ENCODE measurements at regions not wholly inside any gene's neighbourhood (a gene's known extent, or its start where the extent isn't known, plus 50 kb on each side); places are given as distances from the start of the nearest gene placed in this dataset.
"Not testable (repeated sequence)": the region's sequence is repeated elsewhere in the genome, so short reads cannot be mapped to it uniquely, and the experiment has no call there.

DNA sequence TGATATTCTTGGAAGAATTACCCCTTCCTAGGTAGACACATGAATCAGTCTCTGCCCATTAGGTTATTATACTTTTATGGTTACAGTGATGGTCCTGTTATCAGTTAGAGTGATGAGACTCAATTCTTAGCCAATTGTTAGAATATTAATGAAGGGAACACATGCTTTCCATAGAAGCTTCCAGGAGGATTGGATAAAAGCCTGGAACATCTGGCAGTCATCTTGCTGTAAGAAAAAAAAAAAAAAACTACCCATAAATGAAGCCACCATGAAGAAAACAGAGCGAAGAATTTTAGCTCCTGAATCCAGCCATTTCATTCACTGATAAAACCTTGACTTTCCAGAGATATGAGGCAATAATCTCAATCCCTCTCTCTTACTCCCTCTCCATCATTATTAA lies 262.5 kb upstream of the GRIN3A start:
- Mint-ChIP-seq H3K36me3 (no peaks in the 10 kb centered on the region), H3K27ac (no peak overlapping the region), H3K9me3 (no peaks in the 10 kb centered on the region), H3K4me3 (no peak overlapping the region), H3K27me3 (no peaks in the 10 kb centered on the region), H3K4me1 (no peaks in the 10 kb centered on the region)
- ATAC-seq: no peak

DNA sequence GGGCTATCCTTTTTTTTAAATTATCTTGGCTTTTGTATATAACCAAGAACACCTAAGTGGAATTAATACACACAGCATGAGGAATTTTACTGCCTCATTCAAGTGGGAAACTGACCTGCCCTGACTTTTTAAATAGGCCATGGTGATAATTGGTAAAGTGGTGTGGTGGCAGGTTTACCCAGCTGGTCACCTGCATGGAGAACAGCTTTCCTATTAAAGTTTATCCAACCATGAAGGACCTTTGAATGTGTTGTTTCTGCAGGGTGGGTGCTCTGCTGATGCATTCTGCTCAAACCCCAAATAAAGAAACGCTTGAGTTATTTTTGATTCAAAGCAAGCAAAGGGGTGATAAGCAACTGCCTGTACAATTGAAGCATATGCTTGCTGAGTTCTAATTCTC lies 261.0 kb upstream of the GRIN3A start:
- no peaks in the 10 kb centered on the region for H3K4me1 Mint-ChIP-seq
- ATAC-seq: no peak
- H3K27me3 Mint-ChIP-seq: no peaks in the 10 kb centered on the region
- H3K27ac Mint-ChIP-seq: no peak overlapping the region
- no peak overlapping the region for H3K4me3 Mint-ChIP-seq
- no peaks in the 10 kb centered on the region for H3K36me3 Mint-ChIP-seq
- no peaks in the 10 kb centered on the region for H3K9me3 Mint-ChIP-seq

DNA sequence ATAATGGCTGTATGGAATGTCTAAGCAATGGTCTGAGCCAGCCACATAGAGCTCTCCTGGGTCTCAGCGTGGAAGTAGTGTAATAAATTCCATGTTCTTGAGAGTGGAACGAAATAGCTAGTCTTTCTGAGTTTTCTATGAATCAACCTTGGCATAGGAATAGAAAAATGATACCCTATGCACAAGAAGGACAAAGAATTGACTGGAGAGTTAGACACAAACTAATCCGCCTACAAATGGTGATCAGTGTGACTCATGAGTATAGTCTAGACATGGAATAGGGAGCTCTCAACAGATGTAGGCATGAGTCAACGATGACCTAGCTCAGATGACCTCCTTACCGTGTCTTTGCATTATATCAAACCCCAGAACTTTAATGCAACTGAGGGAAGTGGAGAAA lies 256.8 kb upstream of the GRIN3A start:
- H3K4me3 Mint-ChIP-seq: no peak overlapping the region
- no peaks in the 10 kb centered on the region for H3K4me1 Mint-ChIP-seq
- no peaks in the 10 kb centered on the region for H3K36me3 Mint-ChIP-seq
- no peak overlapping the region for H3K27ac Mint-ChIP-seq
- no peaks in the 10 kb centered on the region for H3K27me3 Mint-ChIP-seq
- H3K9me3 Mint-ChIP-seq: no peaks in the 10 kb centered on the region
- no peak for ATAC-seq

- Mint-ChIP-seq H3K27me3 (no peaks in the 10 kb centered on the region), H3K36me3 (no peaks in the 10 kb centered on the region), H3K4me3 (no peak overlapping the region), H3K9me3 (no peaks in the 10 kb centered on the region), H3K27ac (no peak overlapping the region), H3K4me1 (no peaks in the 10 kb centered on the region)
- ATAC-seq: no peak
Measured at GRCh38 chr9:101993771-101994170, 255.3 kb upstream of the GRIN3A start.

GRCh38 chr9:101991926-101992325 lies 253.5 kb upstream of the GRIN3A start:
- Mint-ChIP-seq H3K4me3 (no peak overlapping the region), H3K36me3 (no peaks in the 10 kb centered on the region), H3K27ac (no peak overlapping the region), H3K9me3 (no peaks in the 10 kb centered on the region), H3K4me1 (no peaks in the 10 kb centered on the region), H3K27me3 (no peaks in the 10 kb centered on the region)
- ATAC-seq: no peak

- H3K4me1 Mint-ChIP-seq: no peaks in the 10 kb centered on the region
- no peaks in the 10 kb centered on the region for H3K27me3 Mint-ChIP-seq
- no peaks in the 10 kb centered on the region for H3K9me3 Mint-ChIP-seq
- H3K4me3 Mint-ChIP-seq: no peak overlapping the region
- no peak for ATAC-seq
- H3K36me3 Mint-ChIP-seq: no peaks in the 10 kb centered on the region
- no peak overlapping the region for H3K27ac Mint-ChIP-seq
Measured at GRCh38 chr9:101977614-101978210, 239.3 kb upstream of the GRIN3A start.

- Mint-ChIP-seq H3K4me3 (no peak overlapping the region), H3K36me3 (no peaks in the 10 kb centered on the region), H3K27me3 (no peaks in the 10 kb centered on the region), H3K27ac (no peak overlapping the region), H3K4me1 (no peaks in the 10 kb centered on the region), H3K9me3 (no peaks in the 10 kb centered on the region)
- no peak for ATAC-seq
Measured at GRCh38 chr9:101970609-101971008, 232.2 kb upstream of the GRIN3A start.

GRCh38 chr9:101968392-101968791 lies 229.9 kb upstream of the GRIN3A start:
- Mint-ChIP-seq H3K9me3 (no peaks in the 10 kb centered on the region), H3K36me3 (no peaks in the 10 kb centered on the region), H3K4me1 (no peaks in the 10 kb centered on the region), H3K27ac (no peak overlapping the region), H3K27me3 (peaks cover 6% of the 10 kb centered on the region), H3K4me3 (no peak overlapping the region)
- ATAC-seq: no peak

GRCh38 chr9:101966691-101967090 lies 228.2 kb upstream of the GRIN3A start:
- H3K4me1 Mint-ChIP-seq: no peaks in the 10 kb centered on the region
- H3K4me3 Mint-ChIP-seq: no peak overlapping the region
- H3K9me3 Mint-ChIP-seq: no peaks in the 10 kb centered on the region
- ATAC-seq: no peak
- no peak overlapping the region for H3K27ac Mint-ChIP-seq
- no peaks in the 10 kb centered on the region for H3K36me3 Mint-ChIP-seq
- peaks cover 6% of the 10 kb centered on the region for H3K27me3 Mint-ChIP-seq

DNA sequence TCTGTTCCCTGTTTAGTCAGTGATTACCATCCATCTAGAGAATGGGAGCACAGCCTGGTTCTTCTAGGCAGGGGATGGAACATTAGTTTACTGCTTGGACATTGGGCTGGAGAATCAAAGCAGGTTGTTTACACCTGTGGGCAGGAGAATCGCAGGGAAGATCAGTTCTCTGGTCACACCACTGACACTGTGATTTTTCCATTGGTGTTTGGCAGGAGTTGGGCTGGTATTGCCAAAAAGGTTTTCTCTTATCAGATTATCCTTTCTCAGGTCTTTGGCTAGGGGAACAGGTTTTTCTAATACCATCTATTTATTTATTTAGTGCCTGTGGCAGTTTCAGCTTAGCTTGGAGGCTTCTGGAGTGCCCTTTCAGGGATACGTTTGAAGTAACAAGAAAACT lies 219.3 kb upstream of the GRIN3A start:
- Mint-ChIP-seq H3K27me3 (no peaks in the 10 kb centered on the region), H3K27ac (no peak overlapping the region)

GRCh38 chr9:101951598-101951997 lies 213.2 kb upstream of the GRIN3A start:
- H3K4me3 Mint-ChIP-seq: no peak overlapping the region
- no peak for ATAC-seq
- no peak overlapping the region for H3K27ac Mint-ChIP-seq
- H3K9me3 Mint-ChIP-seq: peaks cover 5% of the 10 kb centered on the region
- H3K4me1 Mint-ChIP-seq: no peaks in the 10 kb centered on the region
- no peaks in the 10 kb centered on the region for H3K27me3 Mint-ChIP-seq
- no peaks in the 10 kb centered on the region for H3K36me3 Mint-ChIP-seq

More for the DNA sequence above, 219.3 kb upstream of the GRIN3A start:
- no peak for ATAC-seq
- Mint-ChIP-seq H3K9me3 (no peaks in the 10 kb centered on the region), H3K4me1 (no peaks in the 10 kb centered on the region), H3K36me3 (no peaks in the 10 kb centered on the region), H3K4me3 (no peak overlapping the region)

GRCh38 chr9:101931756-101932155 lies 193.3 kb upstream of the GRIN3A start:
- H3K27me3 Mint-ChIP-seq: no peaks in the 10 kb centered on the region
- no peak overlapping the region for H3K4me3 Mint-ChIP-seq
- H3K4me1 Mint-ChIP-seq: no peaks in the 10 kb centered on the region
- H3K36me3 Mint-ChIP-seq: no peaks in the 10 kb centered on the region
- no peak overlapping the region for H3K27ac Mint-ChIP-seq
- ATAC-seq: no peak
- H3K9me3 Mint-ChIP-seq: peaks cover 4% of the 10 kb centered on the region

DNA sequence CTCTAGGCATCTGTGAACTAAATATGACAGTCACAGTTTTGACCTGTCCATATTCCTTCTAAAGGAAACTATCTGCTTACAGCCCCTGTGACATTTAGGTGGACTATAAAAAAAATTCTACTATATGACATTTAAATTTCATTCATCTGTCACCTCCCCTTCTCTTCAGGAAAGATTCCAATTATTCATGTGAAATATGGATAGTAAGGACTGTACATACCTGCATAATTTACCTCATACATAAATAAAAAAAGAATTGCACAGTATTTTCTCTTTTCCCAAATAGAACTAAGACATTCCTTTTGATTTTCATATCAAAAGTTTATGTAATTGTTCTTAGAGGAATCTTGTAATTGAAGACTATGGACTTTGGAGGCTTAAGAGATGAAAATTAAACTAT lies 192.3 kb upstream of the GRIN3A start:
- Mint-ChIP-seq H3K9me3 (peaks cover 4% of the 10 kb centered on the region), H3K4me1 (no peaks in the 10 kb centered on the region), H3K27ac (no peak overlapping the region), H3K4me3 (no peak overlapping the region), H3K27me3 (no peaks in the 10 kb centered on the region), H3K36me3 (no peaks in the 10 kb centered on the region)
- no peak for ATAC-seq

GRCh38 chr9:101925498-101925897 lies 187.1 kb upstream of the GRIN3A start:
- Mint-ChIP-seq H3K27me3 (no peaks in the 10 kb centered on the region), H3K4me3 (no peak overlapping the region), H3K36me3 (no peaks in the 10 kb centered on the region), H3K4me1 (no peaks in the 10 kb centered on the region), H3K9me3 (peaks cover 4% of the 10 kb centered on the region), H3K27ac (no peak overlapping the region)
- ATAC-seq: no peak

GRCh38 chr9:101923451-101923850 lies 185.0 kb upstream of the GRIN3A start:
- Mint-ChIP-seq H3K4me1 (no peaks in the 10 kb centered on the region), H3K9me3 (no peaks in the 10 kb centered on the region), H3K27ac (no peak overlapping the region), H3K36me3 (no peaks in the 10 kb centered on the region), H3K27me3 (no peaks in the 10 kb centered on the region), H3K4me3 (no peak overlapping the region)
- no peak for ATAC-seq

DNA sequence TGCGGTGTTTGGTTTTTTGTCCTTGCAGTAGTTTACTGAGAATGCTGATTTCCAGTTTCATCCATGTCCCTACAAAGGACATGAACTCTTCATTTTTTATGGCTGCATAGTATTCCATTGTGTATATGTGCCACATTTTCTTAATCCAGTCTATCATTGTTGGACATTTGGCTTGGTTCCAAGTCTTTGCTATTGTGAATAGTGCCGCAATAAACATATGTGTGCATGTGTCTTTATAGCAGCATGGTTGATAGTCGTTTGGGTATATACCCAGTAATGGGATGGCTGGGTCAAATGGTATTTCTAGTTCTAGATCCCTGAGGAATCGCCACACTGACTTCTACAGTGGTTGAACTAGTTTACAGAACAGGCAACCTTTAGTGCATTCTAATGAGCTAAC lies 178.5 kb upstream of the GRIN3A start:
- H3K27me3 Mint-ChIP-seq, H3K4me1 Mint-ChIP-seq, ATAC-seq, H3K4me3 Mint-ChIP-seq, H3K27ac Mint-ChIP-seq, H3K36me3 Mint-ChIP-seq, H3K9me3 Mint-ChIP-seq: not testable (repeated sequence)

DNA sequence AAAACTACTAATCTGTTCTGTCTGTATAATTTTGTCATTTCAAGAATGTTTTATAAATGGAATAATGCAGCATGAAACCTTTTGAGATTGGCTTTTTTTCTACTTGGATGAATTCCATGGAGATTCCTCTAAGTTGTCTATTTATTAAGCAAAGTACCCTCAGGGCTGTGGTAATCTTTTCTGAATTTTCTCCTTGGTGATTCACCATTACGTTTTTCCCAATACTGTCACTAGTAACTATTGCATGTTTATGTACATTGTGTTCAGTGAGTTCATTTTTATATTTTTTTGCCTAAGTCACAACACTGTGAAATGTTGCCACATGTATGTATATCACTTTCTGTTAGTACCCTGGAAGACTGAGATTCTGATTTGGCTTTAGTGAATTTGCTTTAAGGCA lies 177.0 kb upstream of the GRIN3A start:
- Mint-ChIP-seq H3K27me3 (no peaks in the 10 kb centered on the region), H3K4me1 (no peaks in the 10 kb centered on the region), H3K27ac (no peak overlapping the region), H3K4me3 (no peak overlapping the region), H3K9me3 (peaks cover 5% of the 10 kb centered on the region), H3K36me3 (no peaks in the 10 kb centered on the region)
- no peak for ATAC-seq
